HepG2 (cell line): ENCODE measurements at regions not wholly inside any gene's neighbourhood (a gene's known extent, or its start where the extent isn't known, plus 50 kb on each side); places are given as distances from the start of the nearest gene placed in this dataset.

Source experiments
- ATAC-seq: fragments of 200-7000 bp; cut with Tn5 transposase; 3 replicates; pipeline ENCODE4 v1.9.1; 2020; ENCODE audit warnings: mild to moderate bottlenecking, moderate library complexity
- BruUV-seq: library from RNA; stranded (reverse); fragments of 400-500 nt; replicated peaks from 2 replicates; lab custom pipeline; 2021; lab: Mats Ljungman, UMichigan
- CTCF ChIA-PET: fragments of 300-600 bp; formaldehyde crosslinking; extraction: SDS; loops from one replicate; lab custom pipeline; 2021; ENCODE audit warnings: low total read pairs, inconsistent platforms, low intra/inter-chr PET ratio; lab: Yijun Ruan, JAX
- POLR2A ChIA-PET: fragments of 350-600 bp; sonication (Branson Sonifier 250); formaldehyde crosslinking; loops from one replicate; lab custom pipeline; 2020; ENCODE audit warnings: antibody characterized with exemption, inconsistent platforms; lab: Yijun Ruan, JAX
- DNase-seq: peaks from one replicate; pipeline ENCODE4 v3.0.0-alpha.2; 2015; ENCODE audit warnings: low spot score
- FAIRE-seq: peaks from 3 replicates; lab custom pipeline; 2011; peaks lifted over from hg19 to GRCh38; lab: Jason Lieb, UNC
- H2AFZ ChIP-seq: one replicate; pipeline ENCODE4 v1.6.1; 2011; ENCODE audit warnings: low read length, inconsistent platforms
- H3K27ac ChIP-seq: fragments of 300-600 bp; 3 replicates; pipeline ENCODE4 v1.8.0; 2011; ENCODE audit warnings: mixed run types, mild to moderate bottlenecking, mixed read lengths, low read length, inconsistent platforms; ENCODE audit not compliant: insufficient read depth; ENCODE audit errors: extremely low read length
- H3K27me3 ChIP-seq, 2 experiments: fragments of 200-600 bp in 1 of 2; 2 replicates in 1 of 2; 3 replicates in 1 of 2; pipeline versions ENCODE4 v1.6.0 to v1.8.0; 2011; ENCODE audit warnings: low read length in 2 of 2, mild to moderate bottlenecking in 2 of 2, moderate library complexity in 2 of 2, inconsistent platforms in 1 of 2; ENCODE audit not compliant: insufficient read depth in 2 of 2, control insufficient read depth in 1 of 2
- H3K36me3 ChIP-seq, 2 experiments: fragments of 200-600 bp in 1 of 2; replicated peaks in 1 of 2; 2 replicates in 1 of 2; 3 replicates in 1 of 2; pipeline versions ENCODE4 v1.5.1 to v1.8.0; 2011; ENCODE audit warnings: low read length in 2 of 2, inconsistent platforms in 1 of 2; ENCODE audit not compliant: insufficient read depth in 2 of 2, control insufficient read depth in 1 of 2
- H3K4me1 ChIP-seq: 2 replicates; pipeline ENCODE4 v1.5.1; 2012; ENCODE audit warnings: low read length, inconsistent platforms; ENCODE audit not compliant: insufficient read depth
- H3K4me2 ChIP-seq: 2 replicates; pipeline ENCODE4 v1.6.0; 2011; ENCODE audit warnings: low read depth, low read length, inconsistent platforms
- H3K4me3 ChIP-seq, 3 experiments: fragments of 200-600 bp in 1 of 3; sonication (generic), shearing (Covaris generic) in 1 of 3; replicated peaks in 1 of 3; 2 replicates each; pipeline ENCODE4 v1.5.1; 2011 to 2016; ENCODE audit warnings: low read length in 3 of 3, inconsistent platforms in 2 of 3, low read depth in 2 of 3, mild to moderate bottlenecking in 2 of 3, control low read depth in 1 of 3, mixed read lengths in 1 of 3; ENCODE audit not compliant: insufficient read depth in 1 of 3
- H3K79me2 ChIP-seq: one replicate; pipeline ENCODE4 v1.6.1; 2011; ENCODE audit warnings: low read length, inconsistent platforms; ENCODE audit not compliant: insufficient read depth
- H3K9ac ChIP-seq: 2 replicates; pipeline ENCODE4 v1.6.0; 2011; ENCODE audit warnings: mild to moderate bottlenecking, low read depth, low read length, inconsistent platforms; ENCODE audit not compliant: insufficient read depth
- H3K9me3 ChIP-seq: 2 replicates; pipeline ENCODE4 v1.5.1; 2012; ENCODE audit warnings: mild to moderate bottlenecking, low read length
- H4K20me1 ChIP-seq: 2 replicates; pipeline ENCODE4 v1.6.0; 2011; ENCODE audit warnings: inconsistent platforms, mild to moderate bottlenecking, low read length, moderate library complexity; ENCODE audit not compliant: insufficient read depth
- ATF1 ChIP-seq: IDR thresholded peaks from 2 replicates; pipeline ENCODE4 v1.6.1; 2016; ENCODE audit warnings: mild to moderate bottlenecking, control low read depth
- FOXC1 ChIP-seq: sonication (generic); formaldehyde crosslinking; IDR thresholded peaks from 2 replicates; pipeline ENCODE4 v1.8.0; 2022; ENCODE audit warnings: mild to moderate bottlenecking, missing genetic modification reagents, borderline replicate concordance
- FOXO1 ChIP-seq: sonication (generic); formaldehyde crosslinking; IDR thresholded peaks from 2 replicates; pipeline ENCODE4 v1.4.0; 2020; ENCODE audit warnings: missing genetic modification reagents
- HOXA7 ChIP-seq: sonication (generic); formaldehyde crosslinking; IDR thresholded peaks from 2 replicates; pipeline ENCODE4 v1.8.1; 2022; ENCODE audit warnings: mild to moderate bottlenecking, missing genetic modification reagents, moderate library complexity
- ISL2 ChIP-seq: sonication (generic); formaldehyde crosslinking; IDR thresholded peaks from 2 replicates; pipeline ENCODE4 v1.5.0; 2020; ENCODE audit warnings: missing genetic modification reagents
- MLLT10 ChIP-seq: sonication (generic); formaldehyde crosslinking; IDR thresholded peaks from 2 replicates; pipeline ENCODE4 v1.4.0; 2020; ENCODE audit warnings: missing genetic modification reagents
- NCOA5 ChIP-seq: sonication (generic); formaldehyde crosslinking; IDR thresholded peaks from 2 replicates; pipeline ENCODE4 v1.4.0; 2020; ENCODE audit warnings: missing genetic modification reagents
- NFE2 ChIP-seq: sonication (generic); formaldehyde crosslinking; IDR thresholded peaks from 2 replicates; pipeline ENCODE4 v1.4.0; 2020; ENCODE audit warnings: missing genetic modification reagents
- NRL ChIP-seq: sonication (generic); formaldehyde crosslinking; IDR thresholded peaks from 2 replicates; pipeline ENCODE4 v1.5.0; 2020; ENCODE audit warnings: missing genetic modification reagents, mild to moderate bottlenecking, moderate library complexity, borderline replicate concordance
- POLR2AphosphoS2 ChIP-seq: IDR thresholded peaks from 2 replicates; pipeline ENCODE4 v1.6.1; 2011; ENCODE audit warnings: low read depth, low read length, improper control_type of control experiment
- RARG ChIP-seq: sonication (generic); formaldehyde crosslinking; IDR thresholded peaks from 2 replicates; pipeline ENCODE4 v1.4.0; 2020; ENCODE audit warnings: low read depth, mild to moderate bottlenecking, missing genetic modification reagents
- RFXAP ChIP-seq: sonication (generic); formaldehyde crosslinking; IDR thresholded peaks from 2 replicates; pipeline ENCODE4 v1.4.0; 2020; ENCODE audit warnings: missing genetic modification reagents, borderline replicate concordance
- SCMH1 ChIP-seq: sonication (generic); formaldehyde crosslinking; IDR thresholded peaks from 2 replicates; pipeline ENCODE4 v1.9.0; 2021; ENCODE audit warnings: missing genetic modification reagents, mild to moderate bottlenecking, borderline replicate concordance
- ZNF556 ChIP-seq: sonication (generic); formaldehyde crosslinking; IDR thresholded peaks from 2 replicates; pipeline ENCODE4 v1.4.0; 2020; ENCODE audit warnings: mild to moderate bottlenecking, missing genetic modification reagents, borderline replicate concordance
- ZNF564 ChIP-seq: sonication (generic); formaldehyde crosslinking; IDR thresholded peaks from 2 replicates; pipeline ENCODE4 v1.8.1; 2023; ENCODE audit warnings: mild to moderate bottlenecking, missing genetic modification reagents
- ZNF644 ChIP-seq: IDR thresholded peaks from 2 replicates; pipeline ENCODE4 v1.6.1; 2016; ENCODE audit warnings: low read depth
- ZNF772 ChIP-seq: sonication (generic); formaldehyde crosslinking; IDR thresholded peaks from 2 replicates; pipeline ENCODE4 v1.5.0; 2020; ENCODE audit warnings: mild to moderate bottlenecking, missing genetic modification reagents
- ZNF839 ChIP-seq: sonication (generic); formaldehyde crosslinking; IDR thresholded peaks from 2 replicates; pipeline ENCODE4 v1.4.0; 2020; ENCODE audit warnings: missing genetic modification reagents, mild to moderate bottlenecking, borderline replicate concordance
- WGBS: methylation state at CpG from one replicate; pipeline ENCODE4 v1.1.6; 2017; ENCODE audit warnings: low lambda C conversion rate; 5-methylcytosine and 5-hydroxymethylcytosine counted together
- in situ Hi-C: cut with HindIII; loops from 2 replicates; pipeline ENCODE4 v1.10.0; 2017; ENCODE audit warnings: low pct_unique_long_range_greater_than_20kb; ENCODE audit not compliant: extremely low pct_ligation_motif_present
- intact Hi-C: fragments of 100-400 bp; cut with micrococcal nuclease; formaldehyde crosslinking; loops from one replicate; pipeline ENCODE4 v1.10.0; 2022; ENCODE audit not compliant: unreplicated experiment
- TF ChIP-seq, protein P1 (sequence below), 2 experiments: fragments of 450-650 bp in 1 of 2; sonication (generic) in 1 of 2; formaldehyde crosslinking; IDR thresholded peaks; 2 replicates each; pipeline versions ENCODE4 v1.5.0 to v1.8.0; 2020 to 2022; ENCODE audit warnings: mild to moderate bottlenecking in 1 of 2, missing genetic modification reagents in 1 of 2
- TF ChIP-seq, protein P2 (sequence below): sonication (generic); formaldehyde crosslinking; IDR thresholded peaks from 2 replicates; pipeline ENCODE4 v1.5.1; 2020; ENCODE audit warnings: mild to moderate bottlenecking, missing genetic modification reagents
- TF ChIP-seq, protein P3 (sequence below): sonication (generic); IDR thresholded peaks from 2 replicates; pipeline ENCODE4 v1.6.1; 2016; ENCODE audit warnings: low read depth, borderline replicate concordance

DNA sequence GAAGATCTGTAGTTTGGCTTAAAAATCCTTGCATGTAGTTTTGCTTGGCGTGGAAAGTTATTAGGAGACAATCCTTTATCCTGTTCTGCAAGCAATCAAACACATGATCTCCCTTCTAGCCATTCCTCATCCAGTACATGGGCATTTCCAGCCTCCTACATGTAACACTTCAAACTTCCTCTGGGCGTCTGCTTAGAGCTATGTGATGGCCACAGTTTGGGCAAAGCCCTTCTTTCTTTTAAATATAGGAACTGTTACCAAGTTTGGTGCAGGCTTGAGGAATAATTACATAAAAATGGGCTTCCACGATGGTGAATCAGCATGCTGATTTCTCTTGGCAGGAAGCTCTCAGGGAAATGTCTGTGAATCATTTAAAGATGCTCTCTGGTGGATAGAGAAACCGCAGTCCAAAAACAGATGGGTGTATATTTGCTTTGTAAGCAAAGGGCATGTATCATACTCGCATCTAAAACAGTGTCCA, 176.9 kb upstream of the FMN2 start (continued):
- no peak for TF ChIP-seq NFE2 (CRISPR knock-in tag)

DNA sequence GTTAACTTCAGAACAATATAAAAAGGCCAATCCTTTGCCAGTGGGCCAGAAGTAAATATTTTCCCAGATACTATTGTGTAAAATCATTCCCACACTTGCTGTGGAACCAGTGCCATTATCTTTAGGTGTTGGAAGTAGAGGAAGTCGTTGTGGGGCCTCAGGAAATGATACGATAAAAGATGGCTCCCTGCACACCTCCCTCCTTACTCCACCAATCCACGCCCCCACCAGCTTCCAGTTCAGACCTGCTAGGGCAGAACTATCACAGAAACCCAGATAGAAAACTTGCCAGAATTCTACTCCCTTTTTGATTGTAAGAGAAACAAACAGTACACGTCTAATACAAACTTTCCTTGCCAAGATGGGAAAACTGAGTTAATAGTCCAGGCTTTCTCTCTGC, 173.0 kb upstream of the FMN2 start:
- no peak for ATAC-seq
- intact Hi-C loops: no loop called here
- Histone ChIP-seq H3K9ac (no peak overlapping the region), H3K36me3 (no peaks in the 10 kb centered on the region), H2AFZ (no peak overlapping the region), H3K79me2 (no peaks in the 10 kb centered on the region), H3K27me3 (no peaks in the 10 kb centered on the region), H3K4me1 (no peaks in the 10 kb centered on the region), H4K20me1 (no peaks in the 10 kb centered on the region), H3K27ac (no peak overlapping the region)
- ChIA-PET POLR2A (no interaction called here), CTCF (no interaction called here)
- TF ChIP-seq NCOA5 (no peak), NRL (CRISPR knock-in tag) (no peak), ZNF772 (CRISPR knock-in tag) (no peak), FOXO1 (CRISPR knock-in tag) (no peak), ATF1 (no peak), FOXC1 (CRISPR knock-in tag) (no peak), RFXAP (CRISPR knock-in tag) (no peak), MLLT10 (no peak), POLR2AphosphoS2 (no peak), ZNF556 (no peak), ISL2 (no peak), ZNF644 (CRISPR knock-in tag) (no peak), HOXA7 (CRISPR knock-in tag) (no peak), RARG (no peak), ZNF564 (CRISPR knock-in tag) (no peak), ZNF839 (no peak), SCMH1 (no peak)
- TF ChIP-seq, protein P1, sequence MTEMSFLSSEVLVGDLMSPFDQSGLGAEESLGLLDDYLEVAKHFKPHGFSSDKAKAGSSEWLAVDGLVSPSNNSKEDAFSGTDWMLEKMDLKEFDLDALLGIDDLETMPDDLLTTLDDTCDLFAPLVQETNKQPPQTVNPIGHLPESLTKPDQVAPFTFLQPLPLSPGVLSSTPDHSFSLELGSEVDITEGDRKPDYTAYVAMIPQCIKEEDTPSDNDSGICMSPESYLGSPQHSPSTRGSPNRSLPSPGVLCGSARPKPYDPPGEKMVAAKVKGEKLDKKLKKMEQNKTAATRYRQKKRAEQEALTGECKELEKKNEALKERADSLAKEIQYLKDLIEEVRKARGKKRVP (CRISPR knock-in tag; IDR thresholded peaks at IDR 0.05): no peak
- TF ChIP-seq, protein P2, sequence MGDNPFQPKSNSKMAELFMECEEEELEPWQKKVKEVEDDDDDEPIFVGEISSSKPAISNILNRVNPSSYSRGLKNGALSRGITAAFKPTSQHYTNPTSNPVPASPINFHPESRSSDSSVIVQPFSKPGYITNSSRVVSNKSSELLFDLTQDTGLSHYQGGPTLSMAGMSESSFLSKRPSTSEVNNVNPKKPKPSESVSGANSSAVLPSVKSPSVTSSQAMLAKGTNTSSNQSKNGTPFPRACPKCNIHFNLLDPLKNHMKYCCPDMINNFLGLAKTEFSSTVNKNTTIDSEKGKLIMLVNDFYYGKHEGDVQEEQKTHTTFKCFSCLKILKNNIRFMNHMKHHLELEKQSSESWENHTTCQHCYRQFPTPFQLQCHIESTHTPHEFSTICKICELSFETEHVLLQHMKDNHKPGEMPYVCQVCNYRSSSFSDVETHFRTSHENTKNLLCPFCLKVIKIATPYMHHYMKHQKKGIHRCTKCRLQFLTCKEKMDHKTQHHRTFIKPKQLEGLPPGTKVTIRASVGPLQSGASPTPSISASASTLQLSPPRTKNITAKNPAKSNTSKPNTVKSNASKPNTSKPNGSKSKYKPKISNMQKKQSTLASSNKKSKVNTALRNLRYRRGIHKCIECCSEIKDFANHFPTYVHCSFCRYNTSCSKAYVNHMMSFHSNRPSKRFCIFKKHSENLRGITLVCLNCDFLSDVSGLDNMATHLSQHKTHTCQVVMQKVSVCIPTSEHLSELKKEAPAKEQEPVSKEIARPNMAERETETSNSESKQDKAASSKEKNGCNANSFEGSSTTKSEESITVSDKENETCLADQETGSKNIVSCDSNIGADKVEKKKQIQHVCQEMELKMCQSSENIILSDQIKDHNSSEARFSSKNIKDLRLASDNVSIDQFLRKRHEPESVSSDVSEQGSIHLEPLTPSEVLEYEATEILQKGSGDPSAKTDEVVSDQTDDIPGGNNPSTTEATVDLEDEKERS (CRISPR knock-in tag): no peak
- TF ChIP-seq, protein P3, sequence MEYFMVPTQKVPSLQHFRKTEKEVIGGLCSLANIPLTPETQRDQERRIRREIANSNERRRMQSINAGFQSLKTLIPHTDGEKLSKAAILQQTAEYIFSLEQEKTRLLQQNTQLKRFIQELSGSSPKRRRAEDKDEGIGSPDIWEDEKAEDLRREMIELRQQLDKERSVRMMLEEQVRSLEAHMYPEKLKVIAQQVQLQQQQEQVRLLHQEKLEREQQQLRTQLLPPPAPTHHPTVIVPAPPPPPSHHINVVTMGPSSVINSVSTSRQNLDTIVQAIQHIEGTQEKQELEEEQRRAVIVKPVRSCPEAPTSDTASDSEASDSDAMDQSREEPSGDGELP: no peak
- TF ChIP-seq, all 625 proteins: peak for 0
- FAIRE-seq (no peak), DNase-seq (no peak)
- WGBS: 1% methylated on average over 4 of the region's 4 CpGs
- H3K4me3 ChIP-seq: no peak overlapping the region
- no TSS peak for BruUV-seq
- no peaks in the 10 kb centered on the region for H3K9me3 ChIP-seq
- in situ Hi-C loops: no loop called here
- H3K4me2 ChIP-seq: no peak overlapping the region
